K562 (cell line): ENCODE measurements at regions not wholly inside any gene's neighbourhood (a gene's known extent, or its start where the extent isn't known, plus 50 kb on each side); places are given as distances from the start of the nearest gene placed in this dataset.

ENCODE experiments used
- ARHGAP35 ChIP-seq: fragments of 450-650 bp; IDR thresholded peaks from 2 replicates; pipeline ENCODE4 v1.6.1; 2018; ENCODE audit not compliant: partially characterized antibody
- ERF ChIP-seq: fragments of 450-650 bp; formaldehyde crosslinking; IDR thresholded peaks from 2 replicates; pipeline ENCODE4 v1.4.0; 2020; ENCODE audit warnings: mild to moderate bottlenecking, mixed read lengths
- ESRRA ChIP-seq: fragments of 450-650 bp; IDR thresholded peaks from 2 replicates; pipeline ENCODE4 v1.6.1; 2014; ENCODE audit warnings: low read depth, mild to moderate bottlenecking, moderate library complexity, borderline replicate concordance
- HSF4 ChIP-seq: fragments of 250-450 bp; sonication (Bioruptor Pico); IDR thresholded peaks from 2 replicates; pipeline ENCODE4 v2.1.2; 2022; ENCODE audit warnings: mild to moderate bottlenecking, moderate library complexity, borderline replicate concordance
- JUN ChIP-seq, 2 experiments: sonication (generic) in 1 of 2; formaldehyde crosslinking in 1 of 2; IDR thresholded peaks; 2 replicates each; pipeline versions ENCODE4 v1.6.1 to v1.8.0; 2012 to 2022; ENCODE audit warnings: borderline replicate concordance in 2 of 2, mild to moderate bottlenecking in 2 of 2, improper control_type of control experiment in 1 of 2, low read depth in 1 of 2, low read length in 1 of 2, missing genetic modification reagents in 1 of 2
- MAFF ChIP-seq: IDR thresholded peaks from 2 replicates; pipeline ENCODE4 v1.6.1; 2012; ENCODE audit warnings: low read length, improper control_type of control experiment
- NR2C2 ChIP-seq, 2 experiments: fragments of 200-800 bp in 1 of 2; sonication (Bioruptor generic) in 1 of 2; sonication (generic) in 1 of 2; formaldehyde crosslinking in 1 of 2; IDR thresholded peaks; 2 replicates each; pipeline versions ENCODE4 v1.6.1 to v1.8.0; 2016 to 2022; ENCODE audit warnings: mild to moderate bottlenecking in 1 of 2, missing compliant biosample characterization in 1 of 2, missing genetic modification characterization in 1 of 2, missing genetic modification reagents in 1 of 2
- RBM17 ChIP-seq: fragments of 200-400 bp; formaldehyde crosslinking; IDR thresholded peaks from 2 replicates; pipeline ENCODE4 v1.6.1; 2017; ENCODE audit warnings: low read depth, mild to moderate bottlenecking, low read length, borderline replicate concordance
- RNF2 ChIP-seq: sonication (generic); IDR thresholded peaks from 2 replicates; pipeline ENCODE4 v1.6.1; 2016
- SMARCA5 ChIP-seq: fragments of 450-650 bp; IDR thresholded peaks from 2 replicates; pipeline ENCODE4 v1.6.1; 2016
- SRSF7 ChIP-seq: fragments of 200-400 bp; formaldehyde crosslinking; optimal IDR thresholded peaks from 2 replicates; pipeline ENCODE3; 2017; ENCODE audit warnings: mild to moderate bottlenecking, low read depth, low read length
- TF ChIP-seq, protein P1 (sequence below), 3 experiments: IDR thresholded peaks in 2 of 3; conservative IDR thresholded peaks in 1 of 3; 2 replicates each; pipeline ENCODE4 v1.5.1; 2011 to 2012; ENCODE audit warnings: low read length in 3 of 3, mild to moderate bottlenecking in 3 of 3, control low read depth in 2 of 3, improper control_type of control experiment in 1 of 3, inconsistent platforms in 1 of 3, low read depth in 1 of 3, mixed read lengths in 1 of 3, moderate library complexity in 1 of 3; ENCODE audit not compliant: insufficient read depth in 2 of 3
- TF ChIP-seq, protein P2 (sequence below): fragments of 250-450 bp; sonication (Bioruptor Pico); IDR thresholded peaks from 2 replicates; pipeline ENCODE4 v1.5.0; 2021; ENCODE audit warnings: mild to moderate bottlenecking, borderline replicate concordance
- TF ChIP-seq, protein P3 (sequence below): fragments of 450-650 bp; formaldehyde crosslinking; IDR thresholded peaks from 2 replicates; pipeline ENCODE4 v1.4.0; 2022; ENCODE audit warnings: missing genetic modification characterization

DNA sequence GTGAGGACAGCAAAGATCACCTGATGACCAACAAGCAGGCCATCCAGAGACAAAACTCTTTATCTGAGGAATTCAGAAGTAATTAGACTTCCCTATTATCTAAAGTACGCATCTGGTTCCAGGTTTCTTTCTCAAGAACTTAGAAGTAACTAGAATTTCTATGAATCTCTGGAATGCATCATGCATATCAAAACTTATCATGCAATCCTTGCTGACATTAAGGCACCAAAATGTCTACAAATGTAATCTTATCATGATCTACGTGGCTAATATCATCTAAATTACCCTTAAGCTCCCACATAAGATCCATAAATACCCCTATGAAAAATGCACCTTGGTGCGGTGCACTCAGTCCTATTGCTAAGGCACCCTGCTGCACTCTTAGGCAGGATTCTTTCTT, 488.1 kb upstream of the TLE4 start:
- TF ChIP-seq, protein P1, sequence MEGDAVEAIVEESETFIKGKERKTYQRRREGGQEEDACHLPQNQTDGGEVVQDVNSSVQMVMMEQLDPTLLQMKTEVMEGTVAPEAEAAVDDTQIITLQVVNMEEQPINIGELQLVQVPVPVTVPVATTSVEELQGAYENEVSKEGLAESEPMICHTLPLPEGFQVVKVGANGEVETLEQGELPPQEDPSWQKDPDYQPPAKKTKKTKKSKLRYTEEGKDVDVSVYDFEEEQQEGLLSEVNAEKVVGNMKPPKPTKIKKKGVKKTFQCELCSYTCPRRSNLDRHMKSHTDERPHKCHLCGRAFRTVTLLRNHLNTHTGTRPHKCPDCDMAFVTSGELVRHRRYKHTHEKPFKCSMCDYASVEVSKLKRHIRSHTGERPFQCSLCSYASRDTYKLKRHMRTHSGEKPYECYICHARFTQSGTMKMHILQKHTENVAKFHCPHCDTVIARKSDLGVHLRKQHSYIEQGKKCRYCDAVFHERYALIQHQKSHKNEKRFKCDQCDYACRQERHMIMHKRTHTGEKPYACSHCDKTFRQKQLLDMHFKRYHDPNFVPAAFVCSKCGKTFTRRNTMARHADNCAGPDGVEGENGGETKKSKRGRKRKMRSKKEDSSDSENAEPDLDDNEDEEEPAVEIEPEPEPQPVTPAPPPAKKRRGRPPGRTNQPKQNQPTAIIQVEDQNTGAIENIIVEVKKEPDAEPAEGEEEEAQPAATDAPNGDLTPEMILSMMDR (IDR thresholded peaks at IDR 0.05 in 2 of 3, conservative IDR thresholded peaks at IDR 0.05 in 1 of 3; ENCODE audit: insufficient read depth in 2 of 3, low read depth in 1 of 3, low read length in 3 of 3), result no peak
- TF ChIP-seq ARHGAP35 (no peak), ERF (no peak), NR2C2 (CRISPR knock-in tag; IDR thresholded peaks at IDR 0.05) (no peak), NR2C2 (tag; IDR thresholded peaks at IDR 0.05) (no peak), MAFF (no peak), HSF4 (no peak), ESRRA (no peak), SRSF7 (no peak), RBM17 (no peak), JUN (IDR thresholded peaks at IDR 0.05; ENCODE audit: borderline replicate concordance, low read depth, low read length) (no peak), JUN (CRISPR knock-in tag; IDR thresholded peaks at IDR 0.05; ENCODE audit: borderline replicate concordance) (no peak), SMARCA5 (no peak), RNF2 (no peak)
- TF ChIP-seq, protein P2, sequence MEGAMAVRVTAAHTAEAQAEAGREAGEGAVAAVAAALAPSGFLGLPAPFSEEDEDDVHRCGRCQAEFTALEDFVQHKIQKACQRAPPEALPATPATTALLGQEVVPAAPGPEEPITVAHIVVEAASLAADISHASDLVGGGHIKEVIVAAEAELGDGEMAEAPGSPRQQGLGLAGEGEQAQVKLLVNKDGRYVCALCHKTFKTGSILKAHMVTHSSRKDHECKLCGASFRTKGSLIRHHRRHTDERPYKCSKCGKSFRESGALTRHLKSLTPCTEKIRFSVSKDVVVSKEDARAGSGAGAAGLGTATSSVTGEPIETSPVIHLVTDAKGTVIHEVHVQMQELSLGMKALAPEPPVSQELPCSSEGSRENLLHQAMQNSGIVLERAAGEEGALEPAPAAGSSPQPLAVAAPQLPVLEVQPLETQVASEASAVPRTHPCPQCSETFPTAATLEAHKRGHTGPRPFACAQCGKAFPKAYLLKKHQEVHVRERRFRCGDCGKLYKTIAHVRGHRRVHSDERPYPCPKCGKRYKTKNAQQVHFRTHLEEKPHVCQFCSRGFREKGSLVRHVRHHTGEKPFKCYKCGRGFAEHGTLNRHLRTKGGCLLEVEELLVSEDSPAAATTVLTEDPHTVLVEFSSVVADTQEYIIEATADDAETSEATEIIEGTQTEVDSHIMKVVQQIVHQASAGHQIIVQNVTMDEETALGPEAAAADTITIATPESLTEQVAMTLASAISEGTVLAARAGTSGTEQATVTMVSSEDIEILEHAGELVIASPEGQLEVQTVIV (CRISPR knock-in tag), result no peak
- TF ChIP-seq, protein P3, sequence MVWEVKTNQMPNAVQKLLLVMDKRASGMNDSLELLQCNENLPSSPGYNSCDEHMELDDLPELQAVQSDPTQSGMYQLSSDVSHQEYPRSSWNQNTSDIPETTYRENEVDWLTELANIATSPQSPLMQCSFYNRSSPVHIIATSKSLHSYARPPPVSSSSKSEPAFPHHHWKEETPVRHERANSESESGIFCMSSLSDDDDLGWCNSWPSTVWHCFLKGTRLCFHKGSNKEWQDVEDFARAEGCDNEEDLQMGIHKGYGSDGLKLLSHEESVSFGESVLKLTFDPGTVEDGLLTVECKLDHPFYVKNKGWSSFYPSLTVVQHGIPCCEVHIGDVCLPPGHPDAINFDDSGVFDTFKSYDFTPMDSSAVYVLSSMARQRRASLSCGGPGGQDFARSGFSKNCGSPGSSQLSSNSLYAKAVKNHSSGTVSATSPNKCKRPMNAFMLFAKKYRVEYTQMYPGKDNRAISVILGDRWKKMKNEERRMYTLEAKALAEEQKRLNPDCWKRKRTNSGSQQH (CRISPR knock-in tag), result no peak
